Lung microvascular endothelial cell (primary cell): ENCODE measurements at regions not wholly inside any gene's neighbourhood (a gene's known extent, or its start where the extent isn't known, plus 50 kb on each side); places are given as distances from the start of the nearest gene placed in this dataset.
"Not testable (repeated sequence)": the region's sequence is repeated elsewhere in the genome, so short reads cannot be mapped to it uniquely, and the experiment has no call there.

Experiments
- DNase-seq, 2 donors: peaks; one replicate each; pipeline versions ENCODE4 v3.0.0 to v3.0.0-alpha.2; 2010; ENCODE audit warnings: low read depth in 2 of 2

DNA sequence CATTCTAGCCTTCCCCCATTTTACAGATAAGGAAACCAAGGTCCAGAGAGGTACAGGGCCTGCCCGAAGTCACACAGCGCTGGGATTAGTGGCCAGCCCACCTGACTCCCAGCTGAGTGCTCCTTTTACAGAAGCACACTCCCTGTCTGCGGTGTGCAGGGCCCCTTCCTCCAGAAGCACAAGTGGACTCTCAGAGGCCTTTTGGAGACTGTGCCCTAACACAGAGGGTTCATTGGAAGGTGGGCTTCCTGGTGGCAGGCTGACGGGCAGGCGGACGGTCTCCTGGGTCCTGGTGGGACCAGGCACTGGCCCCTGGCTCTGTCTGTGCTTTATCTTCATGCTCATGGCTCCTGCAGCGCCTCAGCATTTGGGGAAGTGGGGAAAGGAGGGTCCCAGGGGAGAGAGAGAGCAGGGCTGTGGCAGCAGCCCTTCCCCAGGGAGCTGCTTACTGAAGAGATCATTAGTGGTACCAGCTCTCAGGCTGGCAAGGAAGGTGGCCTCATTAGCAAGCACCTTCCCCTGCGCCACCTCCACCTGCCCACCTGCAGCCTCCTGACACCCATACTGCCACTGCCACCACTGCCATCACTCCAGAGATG lies 83.1 kb upstream of the GOLGA6L4 start:
- DNase-seq, result not testable (repeated sequence)

DNA sequence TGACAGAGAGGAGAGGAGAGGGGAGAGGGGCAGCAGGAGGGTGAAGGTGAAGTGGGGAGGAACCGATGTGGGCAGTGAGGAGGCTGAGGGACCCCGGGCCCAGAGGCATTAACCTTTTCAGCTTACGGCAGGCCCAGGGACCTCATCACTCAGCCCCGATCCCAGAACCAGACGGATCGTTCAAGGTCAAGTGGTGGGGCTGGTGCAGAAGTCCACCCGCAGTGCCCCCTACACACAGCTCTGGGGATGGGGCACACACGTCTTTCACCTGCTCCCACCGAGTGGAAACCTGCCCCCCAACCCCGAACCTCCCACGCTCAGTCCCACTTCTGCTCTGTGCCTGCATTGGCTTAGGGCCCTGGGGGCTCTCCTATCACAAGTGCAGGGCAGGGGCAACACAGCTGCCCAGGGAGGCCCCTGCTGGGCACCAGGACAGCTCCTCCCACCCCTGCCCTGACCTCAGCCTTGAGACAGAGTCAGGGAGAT lies 81.9 kb upstream of the GOLGA6L4 start:
- not testable (repeated sequence) for DNase-seq

DNA sequence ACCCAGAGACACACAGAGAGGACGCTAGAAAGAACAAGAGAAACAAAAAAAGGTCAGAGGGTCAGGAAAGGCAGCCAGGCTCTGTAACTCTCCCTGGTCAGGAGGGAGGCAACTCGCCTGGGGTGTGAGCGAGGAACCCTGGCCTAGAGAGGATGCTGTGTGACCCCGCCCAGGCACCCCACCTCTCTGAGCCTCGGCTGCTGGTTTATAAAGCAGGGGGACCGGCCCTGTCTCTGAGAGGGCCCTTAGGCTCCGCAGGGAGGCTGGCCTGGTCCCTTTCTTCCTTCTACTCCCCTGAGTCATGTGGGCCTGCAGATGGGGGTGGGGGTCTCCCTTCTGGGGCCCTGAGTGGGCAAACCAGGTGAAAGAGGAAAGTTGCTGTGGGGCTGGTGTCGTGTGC lies 81.3 kb upstream of the GOLGA6L4 start:
- not testable (repeated sequence) for DNase-seq

DNA sequence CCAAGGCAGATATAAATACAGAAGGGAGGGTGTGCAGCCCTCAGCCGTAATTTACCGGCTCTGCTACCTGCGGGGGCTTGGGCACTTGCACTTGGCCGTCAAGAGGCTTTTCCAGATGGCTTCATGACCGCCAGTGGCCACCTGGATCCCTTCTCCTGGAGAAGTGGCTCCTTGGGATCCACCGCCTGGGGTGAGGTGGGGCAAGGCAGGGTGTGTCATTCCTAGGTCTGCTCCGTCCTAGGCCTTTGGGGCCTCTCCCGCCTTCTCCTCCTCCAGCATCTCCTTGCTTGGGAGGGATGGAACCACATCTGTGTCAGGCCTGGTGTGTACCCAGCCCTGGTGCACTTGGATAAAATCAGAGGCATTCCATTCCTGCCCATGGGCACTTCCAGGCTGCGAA lies 80.8 kb upstream of the GOLGA6L4 start:
- not testable (repeated sequence) for DNase-seq

DNA sequence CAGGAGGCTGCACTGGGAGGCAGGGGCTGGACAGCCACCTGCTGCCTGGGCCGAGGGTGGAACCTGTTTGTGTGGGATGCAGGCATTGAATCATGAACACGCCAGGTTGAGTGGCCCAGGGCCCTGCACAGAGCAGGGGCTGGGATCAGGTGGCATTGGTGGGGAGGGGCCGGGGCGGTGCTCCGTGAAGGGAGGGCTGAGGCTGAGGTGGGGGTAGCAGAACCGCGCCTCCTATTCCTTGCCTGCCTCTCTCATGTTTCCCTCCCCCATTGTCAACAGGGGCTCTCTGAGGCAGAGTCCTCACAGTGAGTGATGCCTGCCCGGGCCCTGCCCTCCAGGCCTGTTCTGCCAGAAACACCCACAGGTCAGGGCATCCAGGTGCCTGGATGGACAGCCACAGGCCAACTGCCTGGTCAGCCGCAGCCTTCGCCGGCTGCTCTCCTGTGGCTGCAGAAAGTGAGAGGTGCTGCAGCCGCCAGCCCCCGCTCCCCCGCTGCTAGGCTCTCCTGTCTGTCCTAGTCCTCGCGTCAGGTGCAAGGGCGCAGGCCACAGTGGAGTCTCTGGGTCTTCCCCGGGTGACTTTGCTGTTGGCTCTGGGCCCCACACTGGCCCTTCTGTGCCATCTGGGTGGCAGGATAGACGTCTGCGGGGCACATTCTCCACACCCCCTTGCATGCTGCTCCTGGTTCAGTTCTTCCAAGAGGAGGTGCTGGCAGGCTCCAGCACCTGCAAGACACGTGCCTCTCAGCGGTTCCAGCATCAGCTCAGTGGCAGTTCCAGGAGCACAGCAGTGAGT lies 79.6 kb upstream of the GOLGA6L4 start:
- not testable (repeated sequence) for DNase-seq

DNA sequence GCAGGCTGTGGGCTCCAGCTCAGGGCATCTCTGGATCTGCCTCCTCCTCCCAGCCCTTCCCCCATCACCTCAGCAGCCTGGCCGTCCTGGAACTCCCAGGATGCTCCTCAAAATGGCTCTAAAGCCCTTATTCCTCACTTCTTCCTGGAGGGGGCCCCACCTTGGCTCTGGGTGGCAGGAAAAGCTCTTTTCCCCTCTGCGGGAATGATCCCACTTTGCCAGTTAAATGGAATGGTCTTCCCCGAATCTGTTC lies 79.1 kb upstream of the GOLGA6L4 start:
- not testable (repeated sequence) for DNase-seq

DNA sequence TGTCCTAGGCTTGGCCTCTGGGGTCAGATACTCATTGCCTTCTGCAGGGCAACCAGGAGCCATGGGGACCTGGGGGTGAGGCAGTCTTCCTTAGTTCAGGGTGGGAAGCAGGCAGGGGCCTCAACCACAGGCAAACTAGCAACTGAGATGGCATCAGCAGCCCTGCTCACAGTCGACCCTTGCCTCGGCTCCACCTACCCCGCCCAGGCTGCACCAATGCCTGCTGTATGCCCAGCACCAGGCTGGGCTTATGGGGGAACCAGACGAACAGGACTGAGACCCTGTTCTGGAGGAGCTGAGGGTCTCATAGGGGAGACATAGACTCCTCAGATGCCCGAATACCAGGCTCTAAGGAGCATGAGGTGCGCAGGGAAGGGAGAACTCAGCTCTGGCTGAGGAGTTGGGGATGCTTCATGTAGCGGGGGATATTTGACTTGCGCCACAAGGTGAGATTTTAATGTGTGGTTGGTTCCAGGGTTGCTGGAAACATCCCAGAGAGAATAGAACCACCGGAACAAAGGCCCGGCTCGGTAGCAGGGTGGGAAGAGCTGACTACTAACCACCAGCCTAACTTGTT lies 78.4 kb upstream of the GOLGA6L4 start:
- DNase-seq, result not testable (repeated sequence)

DNA sequence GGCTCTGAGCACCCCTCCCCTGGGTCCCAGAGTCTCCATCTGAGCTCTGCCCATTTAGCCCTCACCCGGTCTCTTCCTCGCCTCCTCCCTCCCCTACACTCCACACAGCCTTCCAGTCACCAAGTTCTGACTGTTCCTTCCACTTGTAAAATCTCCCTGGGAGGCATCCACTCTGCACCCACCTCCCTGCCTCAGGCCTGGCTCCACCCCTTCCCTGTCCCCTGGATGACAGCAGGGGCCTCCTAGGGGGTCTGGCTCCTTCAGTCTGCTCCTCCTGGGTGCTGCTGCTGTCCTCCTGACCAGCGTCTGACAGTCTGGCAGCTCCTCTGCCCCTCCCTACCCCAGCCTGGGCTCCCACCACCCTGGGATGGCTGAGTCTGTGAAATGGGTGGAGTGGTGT lies 77.7 kb upstream of the GOLGA6L4 start:
- DNase-seq, result not testable (repeated sequence)

DNA sequence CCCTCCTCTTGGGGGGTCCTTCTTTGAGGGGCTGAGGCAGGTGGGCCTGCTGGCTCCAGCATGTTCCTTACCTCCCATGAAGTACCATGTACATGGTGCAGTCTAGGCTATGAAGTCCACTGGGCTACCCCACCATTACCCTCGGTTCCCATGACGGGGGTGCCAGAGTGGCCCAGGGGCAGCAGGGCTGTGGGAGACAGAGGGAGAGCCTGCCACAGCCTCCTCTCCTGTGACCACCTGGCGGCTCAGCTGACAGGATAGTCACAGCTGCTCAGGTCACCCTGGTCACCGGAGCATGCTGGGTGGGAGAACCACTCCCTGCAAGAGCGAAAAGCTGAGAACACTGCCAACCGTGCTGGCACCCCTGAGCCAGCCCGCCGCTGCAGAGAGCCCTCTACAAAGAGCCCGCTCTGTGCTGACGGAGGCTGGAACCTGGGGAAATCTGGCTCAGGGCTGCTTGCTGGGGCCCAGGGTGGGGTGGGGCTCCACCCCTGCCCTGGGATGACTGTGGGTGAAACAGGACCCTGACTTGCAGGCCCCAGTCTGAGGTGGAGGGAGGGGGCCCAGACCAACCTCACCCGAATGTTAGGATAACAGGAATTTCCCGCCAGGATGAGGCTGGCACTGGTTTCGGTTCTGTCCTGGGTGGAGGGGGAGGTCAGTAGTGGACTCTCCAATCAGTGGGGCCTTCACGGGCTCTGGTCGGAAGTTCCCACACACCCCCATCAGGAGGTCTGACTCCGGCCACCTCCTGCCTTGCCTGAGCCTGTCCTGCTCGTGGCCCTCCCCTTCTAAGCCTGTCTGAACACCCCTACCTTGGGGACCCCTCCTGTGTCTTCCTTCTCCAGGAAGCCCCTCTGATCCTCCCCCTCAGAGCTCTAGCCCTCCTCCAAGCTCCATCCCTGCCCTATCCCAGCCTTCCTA lies 76.0 kb upstream of the GOLGA6L4 start:
- DNase-seq, result not testable (repeated sequence)

DNA sequence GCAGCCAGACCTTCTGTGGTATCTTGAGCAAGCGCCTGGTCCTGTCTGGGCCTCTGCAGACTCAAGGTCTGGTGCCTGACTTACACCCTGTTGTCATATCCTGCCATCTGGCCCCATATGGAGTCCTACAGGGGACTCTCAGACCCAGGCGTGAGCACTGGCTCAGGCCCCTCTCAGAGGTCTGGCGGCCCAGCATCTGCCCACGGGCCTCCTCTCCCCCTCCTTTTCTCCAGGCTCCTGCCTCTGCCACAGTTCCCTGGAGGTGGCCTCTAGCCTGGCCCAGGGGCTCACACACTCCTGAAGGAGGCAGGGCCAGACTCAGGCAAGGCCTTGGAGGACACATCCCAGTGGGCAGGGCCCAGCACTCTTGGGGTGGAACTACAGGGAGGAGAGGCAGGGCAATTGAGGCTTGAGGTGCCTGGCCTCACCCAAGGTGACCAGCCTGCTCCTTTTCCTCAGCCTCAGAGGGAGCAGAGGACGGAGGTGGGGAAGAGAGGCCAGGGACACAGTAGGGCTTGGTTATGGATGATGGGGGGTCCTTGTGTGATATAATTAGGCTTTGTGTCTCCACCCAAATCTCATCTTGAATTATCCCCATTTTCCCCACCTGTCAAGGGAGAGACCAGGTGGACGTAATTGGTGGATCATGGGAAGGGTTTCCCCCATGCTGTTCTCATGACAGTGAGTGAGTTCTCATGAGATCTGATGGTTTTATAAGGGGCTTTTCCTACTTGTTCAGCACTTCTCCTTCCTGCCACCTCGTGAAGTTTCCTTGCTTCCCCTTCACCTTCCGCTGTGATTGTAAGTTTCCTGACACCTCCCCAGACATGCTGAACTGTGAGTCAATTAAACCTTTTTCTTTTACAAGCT lies 70.9 kb upstream of the GOLGA6L4 start:
- not testable (repeated sequence) for DNase-seq

DNA sequence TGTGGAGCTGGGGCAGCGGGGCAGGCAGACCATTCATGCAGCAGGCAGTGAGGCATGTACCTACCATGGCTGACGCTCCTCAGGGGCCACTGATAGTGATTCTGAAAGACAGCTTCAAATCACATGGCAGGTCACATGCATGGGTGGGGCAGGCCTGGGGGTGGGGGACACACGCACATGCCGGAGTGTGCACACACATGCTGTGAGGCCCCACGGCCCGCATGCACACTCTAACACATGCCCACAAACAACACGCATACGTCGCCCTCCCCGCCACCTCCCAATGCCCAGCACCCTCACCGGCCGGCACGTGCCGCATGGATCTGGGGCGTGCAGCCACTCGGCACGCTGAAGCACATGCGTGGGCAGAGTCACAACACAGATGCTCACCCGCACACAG lies 65.5 kb upstream of the GOLGA6L4 start:
- DNase-seq, result not testable (repeated sequence)

DNA sequence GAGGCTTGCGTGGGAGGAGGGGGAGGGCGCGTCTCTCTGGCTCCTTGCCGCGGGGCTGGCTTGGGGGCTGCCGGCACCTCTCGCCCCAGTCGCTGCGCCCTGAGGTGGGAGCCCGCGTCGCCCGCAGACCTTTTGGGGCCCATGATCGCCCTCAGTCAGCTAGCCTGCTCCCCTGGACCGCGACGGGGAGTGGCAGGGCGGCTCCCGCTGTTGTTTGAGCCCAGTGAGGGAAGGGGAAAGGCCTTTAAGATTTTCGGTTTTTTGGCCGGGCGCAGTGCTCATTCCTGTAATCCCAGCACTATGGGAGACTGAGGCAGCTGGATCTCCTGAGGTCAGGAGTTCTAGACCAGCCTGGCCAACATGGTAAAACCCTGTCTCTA lies 62.4 kb upstream of the GOLGA6L4 start:
- not testable (repeated sequence) for DNase-seq
